Kidney epithelial cell (primary cell): ENCODE measurements at regions not wholly inside any gene's neighbourhood (a gene's known extent, or its start where the extent isn't known, plus 50 kb on each side); places are given as distances from the start of the nearest gene placed in this dataset.

Source experiments
- DNase-seq: peaks from one replicate; pipeline ENCODE4 v3.0.0-alpha.2; 2010; ENCODE audit warnings: low read depth
- H3K27me3 ChIP-seq: 2 replicates; pipeline ENCODE4 v1.6.0; 2011; ENCODE audit warnings: low read length; ENCODE audit not compliant: control insufficient read depth, insufficient read depth
- H3K36me3 ChIP-seq: 2 replicates; pipeline ENCODE4 v1.5.1; 2011; ENCODE audit warnings: low read length; ENCODE audit not compliant: control insufficient read depth, insufficient read depth
- H3K4me3 ChIP-seq: 2 replicates; pipeline ENCODE4 v1.5.1; 2011; ENCODE audit warnings: low read depth, mild to moderate bottlenecking, control low read depth, low read length
- CTCF ChIP-seq: IDR thresholded peaks from 2 replicates; pipeline ENCODE4 v1.5.1; 2011; ENCODE audit warnings: mild to moderate bottlenecking, moderate library complexity, low read length, control low read depth, inconsistent platforms; ENCODE audit not compliant: insufficient read depth, poor library complexity, severe bottlenecking

- Histone ChIP-seq H3K36me3 (no peaks in the 10 kb centered on the region), H3K27me3 (no peaks in the 10 kb centered on the region), H3K4me3 (no peak overlapping the region)
- no peak for DNase-seq
- TF ChIP-seq CTCF = no peak
Observed at GRCh38 chr3:64917914-64918453, 230.2 kb upstream of the ADAMTS9 start.

GRCh38 chr3:64916937-64917336 is 229.1 kb upstream of the ADAMTS9 start:
- H3K36me3 ChIP-seq = no peaks in the 10 kb centered on the region
- TF ChIP-seq CTCF = no peak
- DNase-seq = no peak
- no peaks in the 10 kb centered on the region for H3K27me3 ChIP-seq
- no peak overlapping the region for H3K4me3 ChIP-seq

- Histone ChIP-seq H3K4me3 (no peak overlapping the region), H3K36me3 (no peaks in the 10 kb centered on the region), H3K27me3 (no peaks in the 10 kb centered on the region)
- no peak for TF ChIP-seq CTCF
- DNase-seq = no peak
Observed at GRCh38 chr3:64916192-64916798, 228.5 kb upstream of the ADAMTS9 start.

- H3K4me3 ChIP-seq = no peak overlapping the region
- no peaks in the 10 kb centered on the region for H3K27me3 ChIP-seq
- no peaks in the 10 kb centered on the region for H3K36me3 ChIP-seq
- DNase-seq = no peak
- TF ChIP-seq CTCF = no peak
Observed at GRCh38 chr3:64915778-64916177, 228.0 kb upstream of the ADAMTS9 start.

GRCh38 chr3:64913515-64913914 is 225.7 kb upstream of the ADAMTS9 start:
- TF ChIP-seq CTCF = no peak
- Histone ChIP-seq H3K36me3 (no peaks in the 10 kb centered on the region), H3K4me3 (no peak overlapping the region), H3K27me3 (no peaks in the 10 kb centered on the region)
- no peak for DNase-seq

GRCh38 chr3:64911138-64911537 is 223.3 kb upstream of the ADAMTS9 start:
- no peak overlapping the region for H3K4me3 ChIP-seq
- no peak for DNase-seq
- no peaks in the 10 kb centered on the region for H3K36me3 ChIP-seq
- TF ChIP-seq CTCF = no peak
- H3K27me3 ChIP-seq = no peaks in the 10 kb centered on the region
